H9 (cell line): ENCODE measurements at regions not wholly inside any gene's neighbourhood (a gene's known extent, or its start where the extent isn't known, plus 50 kb on each side); places are given as distances from the start of the nearest gene placed in this dataset.

Experiments
- DNase-seq: peaks from one replicate; pipeline ENCODE4 v3.0.0-alpha.2; 2017
- H2AFZ ChIP-seq: one replicate; pipeline ENCODE4 v1.6.1; 2013; ENCODE audit warnings: mild to moderate bottlenecking, low read length, control low read depth, moderate library complexity
- H2AK5ac ChIP-seq: 2 replicates; pipeline ENCODE4 v1.6.1; 2013; ENCODE audit warnings: low read length, control low read depth, mixed read lengths; ENCODE audit not compliant: insufficient read length
- H2BK120ac ChIP-seq: one replicate; pipeline ENCODE4 v1.6.1; 2013; ENCODE audit warnings: low read depth, mild to moderate bottlenecking, low read length, control low read depth, inconsistent platforms; ENCODE audit not compliant: poor library complexity, severe bottlenecking
- H2BK12ac ChIP-seq: 2 replicates; pipeline ENCODE4 v1.6.1; 2013; ENCODE audit warnings: low read length, control low read depth, mixed read lengths, low read depth; ENCODE audit not compliant: insufficient read length
- H2BK15ac ChIP-seq: 2 replicates; pipeline ENCODE4 v1.6.1; 2013; ENCODE audit warnings: low read depth, low read length, control low read depth
- H2BK20ac ChIP-seq: one replicate; pipeline ENCODE4 v1.6.1; 2013; ENCODE audit warnings: low read depth, mild to moderate bottlenecking, low read length, control low read depth, inconsistent platforms; ENCODE audit not compliant: poor library complexity, severe bottlenecking
- H2BK5ac ChIP-seq: 2 replicates; pipeline ENCODE4 v1.6.1; 2013; ENCODE audit warnings: low read length, control low read depth, mixed read lengths; ENCODE audit not compliant: insufficient read length
- H3K14ac ChIP-seq: 2 replicates; pipeline ENCODE4 v1.6.1; 2013; ENCODE audit warnings: low read length, control low read depth; ENCODE audit not compliant: insufficient read depth
- H3K18ac ChIP-seq: 2 replicates; pipeline ENCODE4 v1.6.1; 2013; ENCODE audit warnings: low read depth, mild to moderate bottlenecking, mixed read lengths, low read length, control low read depth; ENCODE audit not compliant: insufficient read length
- H3K23ac ChIP-seq: 2 replicates; pipeline ENCODE4 v1.6.1; 2013; ENCODE audit warnings: low read length, control low read depth, mixed read lengths, low read depth; ENCODE audit not compliant: insufficient read length
- H3K23me2 ChIP-seq: 2 replicates; pipeline ENCODE4 v1.6.1; 2013; ENCODE audit warnings: low read depth, mild to moderate bottlenecking, mixed read lengths, low read length, control low read depth; ENCODE audit not compliant: insufficient read length, poor library complexity, severe bottlenecking
- H3K27ac ChIP-seq: 2 replicates; pipeline ENCODE4 v1.5.1; 2013; ENCODE audit warnings: low read length, control low read depth, mixed read lengths, low read depth; ENCODE audit not compliant: insufficient read length
- H3K27me3 ChIP-seq: 2 replicates; pipeline ENCODE4 v1.6.1; 2013; ENCODE audit warnings: low read length, control low read depth, inconsistent platforms; ENCODE audit not compliant: insufficient read depth
- H3K4ac ChIP-seq: 2 replicates; pipeline ENCODE4 v1.6.1; 2013; ENCODE audit warnings: low read depth, mild to moderate bottlenecking, control low read depth, inconsistent platforms, low read length, moderate library complexity
- H3K4me1 ChIP-seq: 2 replicates; pipeline ENCODE4 v1.6.1; 2013; ENCODE audit warnings: low read length, control low read depth, inconsistent platforms; ENCODE audit not compliant: insufficient read depth
- H3K4me2 ChIP-seq: 2 replicates; pipeline ENCODE4 v1.6.1; 2013; ENCODE audit warnings: low read length, control low read depth, mixed read lengths; ENCODE audit not compliant: insufficient read length, insufficient read depth
- H3K56ac ChIP-seq: 2 replicates; pipeline ENCODE4 v1.6.1; 2013; ENCODE audit warnings: low read depth, mild to moderate bottlenecking, mixed read lengths, low read length, control low read depth; ENCODE audit not compliant: insufficient read length
- H3K79me1 ChIP-seq: 2 replicates; pipeline ENCODE4 v1.6.1; 2013; ENCODE audit warnings: low read depth, mild to moderate bottlenecking, moderate library complexity, low read length, control low read depth, inconsistent platforms; ENCODE audit not compliant: insufficient read depth, poor library complexity, severe bottlenecking
- H3K79me2 ChIP-seq: 2 replicates; pipeline ENCODE4 v1.6.1; 2013; ENCODE audit warnings: low read length, control low read depth, inconsistent platforms; ENCODE audit not compliant: insufficient read depth
- H3K9ac ChIP-seq: 2 replicates; pipeline ENCODE4 v1.6.1; 2013; ENCODE audit warnings: low read length, control low read depth, mixed read lengths; ENCODE audit not compliant: insufficient read length; ENCODE audit errors: extremely low read depth
- H3K9me3 ChIP-seq: one replicate; pipeline ENCODE4 v1.6.1; 2013; ENCODE audit warnings: low read depth, low read length, inconsistent platforms; ENCODE audit not compliant: control insufficient read depth
- H3T11ph ChIP-seq: one replicate; pipeline ENCODE4 v1.6.1; 2013; ENCODE audit warnings: mild to moderate bottlenecking, low read length, control low read depth, inconsistent platforms
- H4K20me1 ChIP-seq: one replicate; pipeline ENCODE4 v1.6.1; 2013; ENCODE audit not compliant: control insufficient read depth, insufficient read length, insufficient read depth
- H4K5ac ChIP-seq: 2 replicates; pipeline ENCODE4 v1.6.1; 2013; ENCODE audit warnings: low read depth, mild to moderate bottlenecking, mixed read lengths, low read length, control low read depth; ENCODE audit not compliant: insufficient read length
- H4K8ac ChIP-seq: replicated peaks from 2 replicates; pipeline ENCODE4 v1.6.1; 2013; ENCODE audit warnings: low read length, control low read depth, mixed read lengths, low read depth; ENCODE audit not compliant: insufficient read length
- H4K91ac ChIP-seq: 2 replicates; pipeline ENCODE4 v1.6.1; 2013; ENCODE audit warnings: low read depth, mild to moderate bottlenecking, moderate library complexity, mixed read lengths, low read length, control low read depth; ENCODE audit not compliant: insufficient read length
- H3K27ac Mint-ChIP-seq, 3 experiments: 2 replicates in 2 of 3; 3 replicates in 1 of 3; pipeline ENCODE4 v1.8.0; 2020 to 2021; ENCODE audit warnings: mixed read lengths in 3 of 3, mild to moderate bottlenecking in 1 of 3, moderate library complexity in 1 of 3
- H3K27me3 Mint-ChIP-seq: 2 replicates; pipeline ENCODE4 v1.8.0; 2021; ENCODE audit warnings: low read depth, mild to moderate bottlenecking, moderate library complexity, mixed read lengths
- H3K36me3 Mint-ChIP-seq, 3 experiments: 2 replicates in 2 of 3; 3 replicates in 1 of 3; pipeline ENCODE4 v1.8.0; 2020 to 2021; ENCODE audit warnings: low read depth in 3 of 3, mixed read lengths in 3 of 3; ENCODE audit not compliant: insufficient read depth in 1 of 3
- H3K4me1 Mint-ChIP-seq, 2 experiments: 2 replicates each; pipeline ENCODE4 v1.8.0; 2020; ENCODE audit warnings: mixed read lengths in 2 of 2
- H3K4me3 Mint-ChIP-seq, 2 experiments: 2 replicates in 1 of 2; 3 replicates in 1 of 2; pipeline ENCODE4 v1.8.0; 2020 to 2021; ENCODE audit warnings: mild to moderate bottlenecking in 2 of 2, mixed read lengths in 2 of 2, moderate library complexity in 1 of 2
- H3K9me3 Mint-ChIP-seq, 2 experiments: 2 replicates in 1 of 2; 3 replicates in 1 of 2; pipeline ENCODE4 v1.8.0; 2020; ENCODE audit warnings: mild to moderate bottlenecking in 2 of 2, mixed read lengths in 2 of 2, moderate library complexity in 1 of 2
- WGBS: extraction: QIAGEN DNeasy Blood & Tissue Kit; methylation state at CpG from one replicate; pipeline ENCODE4 v1.1.7; 2013; ENCODE audit warnings: missing lambda C conversion rate, low lambda C conversion rate, mixed read lengths; ENCODE audit not compliant: insufficient read length; ENCODE audit errors: extremely low coverage; 5-methylcytosine and 5-hydroxymethylcytosine counted together
- TF ChIP-seq, protein P1 (sequence below): fragments of 200-600 bp; sonication (generic); conservative IDR thresholded peaks from 3 replicates; pipeline ENCODE4 v1.8.0; 2021; ENCODE audit warnings: antibody characterized with exemption, mild to moderate bottlenecking

DNA sequence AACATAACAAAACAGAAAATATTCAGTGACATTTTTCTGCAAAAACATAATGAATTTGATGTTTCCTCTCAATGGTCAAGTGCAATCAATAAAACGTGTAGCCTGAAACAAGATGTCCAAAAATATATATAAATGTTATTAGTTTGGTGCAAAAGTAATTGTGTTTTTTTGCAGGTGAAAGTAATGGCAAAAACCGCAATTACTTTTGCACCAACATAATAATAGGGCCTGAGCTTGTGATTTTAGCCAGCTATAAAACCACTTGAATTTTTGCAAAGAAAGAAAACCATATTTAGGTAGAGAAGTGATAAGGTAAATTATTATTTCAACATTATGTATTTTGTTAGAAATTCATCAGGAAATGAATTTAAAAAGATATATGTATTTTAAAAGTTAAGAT, 475.3 kb upstream of the AMOT start:
- TF ChIP-seq, protein P1, sequence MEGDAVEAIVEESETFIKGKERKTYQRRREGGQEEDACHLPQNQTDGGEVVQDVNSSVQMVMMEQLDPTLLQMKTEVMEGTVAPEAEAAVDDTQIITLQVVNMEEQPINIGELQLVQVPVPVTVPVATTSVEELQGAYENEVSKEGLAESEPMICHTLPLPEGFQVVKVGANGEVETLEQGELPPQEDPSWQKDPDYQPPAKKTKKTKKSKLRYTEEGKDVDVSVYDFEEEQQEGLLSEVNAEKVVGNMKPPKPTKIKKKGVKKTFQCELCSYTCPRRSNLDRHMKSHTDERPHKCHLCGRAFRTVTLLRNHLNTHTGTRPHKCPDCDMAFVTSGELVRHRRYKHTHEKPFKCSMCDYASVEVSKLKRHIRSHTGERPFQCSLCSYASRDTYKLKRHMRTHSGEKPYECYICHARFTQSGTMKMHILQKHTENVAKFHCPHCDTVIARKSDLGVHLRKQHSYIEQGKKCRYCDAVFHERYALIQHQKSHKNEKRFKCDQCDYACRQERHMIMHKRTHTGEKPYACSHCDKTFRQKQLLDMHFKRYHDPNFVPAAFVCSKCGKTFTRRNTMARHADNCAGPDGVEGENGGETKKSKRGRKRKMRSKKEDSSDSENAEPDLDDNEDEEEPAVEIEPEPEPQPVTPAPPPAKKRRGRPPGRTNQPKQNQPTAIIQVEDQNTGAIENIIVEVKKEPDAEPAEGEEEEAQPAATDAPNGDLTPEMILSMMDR = no peak
- Mint-ChIP-seq H3K27me3 (no peaks in the 10 kb centered on the region), H3K4me1 (no peaks in the 10 kb centered on the region), H3K27ac (no peak overlapping the region), H3K4me3 (no peak overlapping the region), H3K9me3 (no peaks in the 10 kb centered on the region; a peak in 1 of 5 replicates), H3K36me3 (peaks cover 0 to 7% (median 0%) of the 10 kb centered on the region in 3 experiments; a peak in 4 of 7 replicates)
- H3K27me3 ChIP-seq = no peaks in the 10 kb centered on the region
- H2AK5ac ChIP-seq = no peak overlapping the region
- H4K8ac ChIP-seq = no peak overlapping the region
- H4K91ac ChIP-seq = no peak overlapping the region
- no peaks in the 10 kb centered on the region for H3K4me1 ChIP-seq
- no peaks in the 10 kb centered on the region for H3K9me3 ChIP-seq
- no peak overlapping the region for H3K4me2 ChIP-seq
- H3K23ac ChIP-seq = no peak overlapping the region
- no CpG with 5 or more reads among the region's 2 CpGs for WGBS
- H3K27ac ChIP-seq = no peak overlapping the region
- no peak overlapping the region for H3K14ac ChIP-seq
- no peak overlapping the region for H3K56ac ChIP-seq
- H2AFZ ChIP-seq = no peak overlapping the region
- H3K4ac ChIP-seq = no peak overlapping the region
- no peak overlapping the region for H2BK5ac ChIP-seq
- H3K23me2 ChIP-seq = no peaks in the 10 kb centered on the region
- H2BK20ac ChIP-seq = no peak overlapping the region
- no peak overlapping the region for H4K5ac ChIP-seq
- H3T11ph ChIP-seq = no peak overlapping the region
- no peak overlapping the region for H3K18ac ChIP-seq
- H3K79me1 ChIP-seq = no peaks in the 10 kb centered on the region
- no peak overlapping the region for H2BK15ac ChIP-seq
- H4K20me1 ChIP-seq = no peaks in the 10 kb centered on the region
- DNase-seq = no peak
- no peaks in the 10 kb centered on the region for H3K79me2 ChIP-seq
- no peak overlapping the region for H3K9ac ChIP-seq
- no peak overlapping the region for H2BK12ac ChIP-seq
- no peak overlapping the region for H2BK120ac ChIP-seq
